Heart right ventricle (tissue), 16 donors: ENCODE measurements at regions not wholly inside any gene's neighbourhood (a gene's known extent, or its start where the extent isn't known, plus 50 kb on each side); places are given as distances from the start of the nearest gene placed in this dataset.

Experiments
- ATAC-seq, 8 donors: fragments of 200-7000 bp; cut with Tn5 transposase; one replicate each; pipeline ENCODE4 v1.9.1; 2020; ENCODE audit warnings: mild to moderate bottlenecking in 8 of 8, moderate library complexity in 8 of 8, moderate number of reproducible peaks in 1 of 8
- DNase-seq, 2 donors: peaks; one replicate each; pipeline ENCODE4 v3.0.0-alpha.2; 2020
- H3K27ac ChIP-seq, 10 donors: fragments of 200-600 bp; sonication (generic) in 2 of 10; one replicate each; pipeline versions ENCODE4 v1.5.0 to v1.8.0; 2020 to 2022; ENCODE audit warnings: mild to moderate bottlenecking in 3 of 10
- H3K27me3 ChIP-seq, 7 donors: fragments of 200-600 bp; one replicate each; pipeline ENCODE4 v1.8.0; 2021 to 2022; ENCODE audit warnings: mild to moderate bottlenecking in 2 of 7
- H3K36me3 ChIP-seq, 9 donors: fragments of 200-600 bp; sonication (generic) in 1 of 9; one replicate each; pipeline versions ENCODE4 v1.5.0 to v1.8.0; 2020 to 2022; ENCODE audit warnings: mild to moderate bottlenecking in 2 of 9
- H3K4me1 ChIP-seq, 9 donors: fragments of 200-600 bp; sonication (generic) in 1 of 9; one replicate each; pipeline versions ENCODE4 v1.5.0 to v1.8.0; 2020 to 2022; ENCODE audit warnings: mild to moderate bottlenecking in 4 of 9
- H3K4me3 ChIP-seq, 10 donors: fragments of 200-600 bp; sonication (generic) in 2 of 10; one replicate each; pipeline versions ENCODE4 v1.5.0 to v1.8.0; 2020 to 2022; ENCODE audit warnings: mild to moderate bottlenecking in 7 of 10, moderate library complexity in 2 of 10
- H3K9me3 ChIP-seq, 11 donors: fragments of 200-600 bp in 10 of 11; sonication (generic) in 2 of 11; one replicate each; pipeline versions ENCODE4 v1.5.0 to v1.8.0; 2013 to 2022; ENCODE audit warnings: mild to moderate bottlenecking in 2 of 11, control low read depth in 1 of 11, moderate library complexity in 1 of 11
- CTCF ChIP-seq, 9 donors: fragments of 200-600 bp; sonication (generic) in 2 of 9; IDR thresholded peaks; one replicate each; pipeline versions ENCODE4 v1.5.0 to v1.8.0; 2021 to 2022; ENCODE audit warnings: antibody characterized with exemption in 9 of 9, mild to moderate bottlenecking in 5 of 9, moderate library complexity in 1 of 9
- WGBS, 2 donors: extraction: QIAGEN DNeasy Blood & Tissue Kit; methylation state at CpG; one replicate each; pipeline ENCODE4 v1.1.7; 2013; ENCODE audit warnings: inconsistent platforms in 1 of 2; 5-methylcytosine and 5-hydroxymethylcytosine counted together
- intact Hi-C, 10 donors: fragments of 100-400 bp; cut with DNase I; formaldehyde crosslinking; loops; one replicate each; pipeline versions ENCODE4 v1.11.1 to v1.14.2; 2022
- donor health status: Arrhythmogenic right ventricular cardiomyopathy.
- donor health status: ischemic (EF 13 %, LVEDD 7.1; RV severe dilation, severe dysfunction).
- donor health status: healthy with polysubstance abuse.
- donor health status: DM: no; HTN: yes; CAD: no.
- donor health status: DM: no; HTN: no; CAD: no.
- donor health status: ischemic (EF 25% LVEDD 6.9; RV normal size, moderate dysfunction).
- donor health status: ischemic (EF 25% LVEDD 5.7; RV mildly dilated, moderate dysfunction).
- donor health status: healthy.
- donor health status: DM: yes; HTN: yes; CAD: no.
- donor health status: Ischemic cardiomyopathy.
- donor health status: ischemic (EF 35%, LVEDD 5.7; RV mildly dilated, moderate dysfunction).
- donor health status: nonischemic (EF 11% LVEDD 7.7; RV severe dilation, severe dysfunction).
- donor health status: DM: yes; HTN: yes; CAD: no.
- donor health status: PGD.
- donor health status: ischemic (EF 29% LVEDD 5.4; RV normal size, mild dysfunction).
- donor health status: nonischemic (EF 23%, LVEDD 6.1; RV moderate dilation, normal function).

- no peak for ATAC-seq
- TF ChIP-seq CTCF (IDR thresholded peaks at IDR 0.05) = no peak
- 52 to 73% methylated on average over 1 of the region's 1 CpG for WGBS, 2 donors
- Histone ChIP-seq H3K27ac (no peak overlapping the region), H3K9me3 (peaks cover 0 to 4% (median 0%) of the 10 kb centered on the region in 11 donors), H3K27me3 (no peaks in the 10 kb centered on the region), H3K36me3 (no peaks in the 10 kb centered on the region), H3K4me1 (no peaks in the 10 kb centered on the region), H3K4me3 (no peak overlapping the region)
- no peak for DNase-seq
- intact Hi-C loops = no loop called here
These were observed 399.3 kb downstream of the HTR7 start for GRCh38 chr10:90458571-90458970.

- H3K9me3 ChIP-seq = no peaks in the 10 kb centered on the region
- no peaks in the 10 kb centered on the region for H3K36me3 ChIP-seq
- H3K27me3 ChIP-seq = no peaks in the 10 kb centered on the region
- H3K4me3 ChIP-seq = no peak overlapping the region
- intact Hi-C loops = loop anchor here in 1 of 10 donors (5.0 kb wide), 1 partner anchor 631 kb away; no protein-coding TSS in a partner anchor
- TF ChIP-seq CTCF (IDR thresholded peaks at IDR 0.05) = no peak
- no peak overlapping the region for H3K27ac ChIP-seq
- WGBS, 2 donors = 44 to 55% methylated on average over 4 of the region's 4 CpGs
- H3K4me1 ChIP-seq = no peaks in the 10 kb centered on the region
- no peak for DNase-seq
- no peak for ATAC-seq
These were observed 396.2 kb downstream of the HTR7 start for GRCh38 chr10:90461437-90462155.

- no peaks in the 10 kb centered on the region for H3K4me1 ChIP-seq
- H3K4me3 ChIP-seq = no peak overlapping the region
- no peaks in the 10 kb centered on the region for H3K27me3 ChIP-seq
- no peaks in the 10 kb centered on the region for H3K36me3 ChIP-seq
- TF ChIP-seq CTCF (IDR thresholded peaks at IDR 0.05) = no peak
- H3K27ac ChIP-seq = no peak overlapping the region
- intact Hi-C loops = loop anchor here in 1 of 10 donors (5.0 kb wide), 1 partner anchor 629 kb away; no protein-coding TSS in a partner anchor
- H3K9me3 ChIP-seq = no peaks in the 10 kb centered on the region
- 90 to 100% methylated on average over 2 of the region's 2 CpGs for WGBS, 2 donors
- DNase-seq (no peak), ATAC-seq (no peak)
These were observed 394.9 kb downstream of the HTR7 start for GRCh38 chr10:90462749-90463470.

GRCh38 chr10:90464329-90464728 is 393.5 kb downstream of the HTR7 start:
- 55 to 61% methylated on average over 1 of the region's 1 CpG for WGBS, 2 donors
- no peaks in the 10 kb centered on the region for H3K36me3 ChIP-seq
- no peaks in the 10 kb centered on the region for H3K4me1 ChIP-seq
- H3K27me3 ChIP-seq = no peaks in the 10 kb centered on the region
- H3K9me3 ChIP-seq = no peaks in the 10 kb centered on the region
- TF ChIP-seq CTCF (IDR thresholded peaks at IDR 0.05) = no peak
- intact Hi-C loops = loop anchor here in 1 of 10 donors (5.0 kb wide), 1 partner anchor 628 kb away; no protein-coding TSS in a partner anchor
- no peak overlapping the region for H3K4me3 ChIP-seq
- ATAC-seq (no peak), DNase-seq (no peak)
- H3K27ac ChIP-seq = no peak overlapping the region
